Osteocyte (in vitro differentiated cells): ENCODE measurements at regions not wholly inside any gene's neighbourhood (a gene's known extent, or its start where the extent isn't known, plus 50 kb on each side); places are given as distances from the start of the nearest gene placed in this dataset.

Source experiments
- DNase-seq: peaks from one replicate; pipeline ENCODE4 v3.0.0; 2021; ENCODE audit warnings: mixed read lengths; ENCODE audit not compliant: unreplicated experiment; ENCODE audit errors: extremely low spot score
- H3K27ac Mint-ChIP-seq: one replicate; pipeline ENCODE4 v1.8.0; 2021; ENCODE audit warnings: mild to moderate bottlenecking, mixed read lengths; ENCODE audit not compliant: unreplicated experiment
- H3K27me3 Mint-ChIP-seq: one replicate; pipeline ENCODE4 v1.8.0; 2021; ENCODE audit warnings: mixed read lengths; ENCODE audit not compliant: unreplicated experiment
- H3K36me3 Mint-ChIP-seq: one replicate; pipeline ENCODE4 v1.8.0; 2021; ENCODE audit warnings: mixed read lengths; ENCODE audit not compliant: unreplicated experiment
- H3K4me1 Mint-ChIP-seq: one replicate; pipeline ENCODE4 v1.8.0; 2021; ENCODE audit warnings: mixed read lengths; ENCODE audit not compliant: unreplicated experiment
- H3K4me3 Mint-ChIP-seq: one replicate; pipeline ENCODE4 v1.8.0; 2021; ENCODE audit warnings: mild to moderate bottlenecking, moderate library complexity, mixed read lengths; ENCODE audit not compliant: unreplicated experiment
- H3K9me3 Mint-ChIP-seq: one replicate; pipeline ENCODE4 v1.8.0; 2021; ENCODE audit warnings: mixed read lengths; ENCODE audit not compliant: unreplicated experiment
- TF ChIP-seq, protein P1 (sequence below): fragments of 200-600 bp; sonication (generic); IDR thresholded peaks from 2 replicates; pipeline ENCODE4 v1.5.0; 2021; ENCODE audit warnings: antibody characterized with exemption, mild to moderate bottlenecking, moderate library complexity

DNA sequence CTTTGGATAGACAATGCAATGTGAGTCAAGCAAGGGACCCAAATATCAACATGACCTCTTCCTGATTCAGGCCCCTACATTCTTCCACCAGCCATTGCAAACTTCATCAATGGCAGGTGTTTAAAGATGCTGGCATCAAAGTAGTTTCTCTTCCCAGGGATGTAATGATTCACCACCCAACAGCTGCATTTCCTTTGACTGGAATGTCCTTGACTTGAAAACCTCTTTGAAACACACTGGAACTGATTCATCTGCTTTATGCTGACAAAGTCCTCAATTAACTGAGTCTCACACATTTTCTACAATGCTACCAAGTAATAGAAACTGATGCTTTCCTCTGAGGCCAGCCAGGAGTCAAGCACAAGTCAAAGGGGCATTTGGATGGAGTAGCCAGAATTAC is 385.5 kb downstream of the GBE1 start:
- Mint-ChIP-seq H3K4me1 (no peaks in the 10 kb centered on the region), H3K4me3 (no peak overlapping the region), H3K36me3 (no peaks in the 10 kb centered on the region), H3K9me3 (no peaks in the 10 kb centered on the region), H3K27ac (no peak overlapping the region), H3K27me3 (no peaks in the 10 kb centered on the region)
- DNase-seq: no peak
- TF ChIP-seq, protein P1, sequence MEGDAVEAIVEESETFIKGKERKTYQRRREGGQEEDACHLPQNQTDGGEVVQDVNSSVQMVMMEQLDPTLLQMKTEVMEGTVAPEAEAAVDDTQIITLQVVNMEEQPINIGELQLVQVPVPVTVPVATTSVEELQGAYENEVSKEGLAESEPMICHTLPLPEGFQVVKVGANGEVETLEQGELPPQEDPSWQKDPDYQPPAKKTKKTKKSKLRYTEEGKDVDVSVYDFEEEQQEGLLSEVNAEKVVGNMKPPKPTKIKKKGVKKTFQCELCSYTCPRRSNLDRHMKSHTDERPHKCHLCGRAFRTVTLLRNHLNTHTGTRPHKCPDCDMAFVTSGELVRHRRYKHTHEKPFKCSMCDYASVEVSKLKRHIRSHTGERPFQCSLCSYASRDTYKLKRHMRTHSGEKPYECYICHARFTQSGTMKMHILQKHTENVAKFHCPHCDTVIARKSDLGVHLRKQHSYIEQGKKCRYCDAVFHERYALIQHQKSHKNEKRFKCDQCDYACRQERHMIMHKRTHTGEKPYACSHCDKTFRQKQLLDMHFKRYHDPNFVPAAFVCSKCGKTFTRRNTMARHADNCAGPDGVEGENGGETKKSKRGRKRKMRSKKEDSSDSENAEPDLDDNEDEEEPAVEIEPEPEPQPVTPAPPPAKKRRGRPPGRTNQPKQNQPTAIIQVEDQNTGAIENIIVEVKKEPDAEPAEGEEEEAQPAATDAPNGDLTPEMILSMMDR: no peak

DNA sequence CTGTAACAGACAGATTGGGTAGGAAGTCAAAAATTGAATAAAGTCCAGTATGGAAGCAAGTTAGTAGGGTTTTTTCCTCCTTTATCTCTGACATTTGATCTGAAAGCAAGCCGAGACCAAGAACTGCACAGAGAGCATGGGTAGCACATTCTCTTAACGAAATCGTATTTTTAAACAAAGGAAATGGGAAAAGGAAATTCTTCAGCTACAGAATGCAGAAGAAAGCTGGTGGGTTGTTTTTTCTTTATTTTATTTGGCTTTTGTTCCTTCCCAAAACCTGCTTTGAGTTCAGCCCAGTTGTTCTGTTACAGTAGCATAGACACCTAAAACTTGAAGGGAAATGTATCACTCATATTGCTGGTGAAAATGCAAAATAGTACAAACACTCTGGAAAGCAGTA is 397.0 kb downstream of the GBE1 start:
- Mint-ChIP-seq H3K27ac (no peak overlapping the region), H3K9me3 (peaks cover 13% of the 10 kb centered on the region), H3K4me3 (no peak overlapping the region), H3K27me3 (no peaks in the 10 kb centered on the region), H3K36me3 (no peaks in the 10 kb centered on the region), H3K4me1 (no peaks in the 10 kb centered on the region)
- no peak for DNase-seq
- TF ChIP-seq, protein P1: no peak

DNA sequence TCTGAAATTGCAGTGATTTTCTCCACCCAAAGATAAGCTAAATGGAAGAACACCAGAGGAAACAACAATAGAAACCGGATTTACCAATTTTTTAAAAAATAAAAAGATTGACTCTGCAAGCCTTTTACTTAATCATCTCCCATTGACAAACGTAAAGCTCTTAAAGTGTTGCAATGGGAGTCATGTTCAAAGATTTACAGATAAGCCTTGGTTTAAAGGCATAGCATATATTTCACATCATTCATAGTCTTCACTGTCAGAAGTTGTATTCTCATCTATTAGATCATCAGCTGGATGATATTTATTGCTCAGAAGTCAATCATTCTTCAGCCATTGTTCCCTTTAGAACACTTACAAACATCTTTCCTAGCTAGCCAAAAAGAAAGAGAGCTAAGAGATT is 397.6 kb downstream of the GBE1 start:
- Mint-ChIP-seq H3K27me3 (no peaks in the 10 kb centered on the region), H3K27ac (no peak overlapping the region), H3K4me3 (no peak overlapping the region), H3K4me1 (no peaks in the 10 kb centered on the region), H3K9me3 (peaks cover 13% of the 10 kb centered on the region), H3K36me3 (no peaks in the 10 kb centered on the region)
- no peak for DNase-seq
- TF ChIP-seq, protein P1: no peak

DNA sequence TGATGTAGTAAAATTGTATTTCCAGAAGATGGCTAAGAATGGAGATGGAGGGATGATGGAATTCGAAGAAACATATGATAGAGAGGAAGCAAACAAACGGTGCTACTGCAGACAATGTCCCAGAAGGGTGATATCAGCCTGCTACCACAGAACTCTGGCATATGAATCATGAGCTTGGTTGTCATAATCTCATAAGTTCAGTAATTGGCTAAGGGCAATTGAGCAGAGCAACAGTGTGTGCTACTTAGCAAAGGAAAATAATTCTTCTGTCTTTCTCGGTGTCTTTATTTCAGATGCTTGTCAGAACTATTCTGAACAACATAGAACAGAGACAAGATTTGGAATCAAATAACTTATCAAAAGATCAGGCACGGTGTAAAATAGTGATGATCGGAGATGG is 407.3 kb downstream of the GBE1 start:
- peaks cover 7% of the 10 kb centered on the region for H3K9me3 Mint-ChIP-seq
- H3K4me3 Mint-ChIP-seq: no peak overlapping the region
- H3K4me1 Mint-ChIP-seq: no peaks in the 10 kb centered on the region
- TF ChIP-seq, protein P1: no peak
- DNase-seq: no peak
- no peaks in the 10 kb centered on the region for H3K27me3 Mint-ChIP-seq
- no peak overlapping the region for H3K27ac Mint-ChIP-seq
- no peaks in the 10 kb centered on the region for H3K36me3 Mint-ChIP-seq

DNA sequence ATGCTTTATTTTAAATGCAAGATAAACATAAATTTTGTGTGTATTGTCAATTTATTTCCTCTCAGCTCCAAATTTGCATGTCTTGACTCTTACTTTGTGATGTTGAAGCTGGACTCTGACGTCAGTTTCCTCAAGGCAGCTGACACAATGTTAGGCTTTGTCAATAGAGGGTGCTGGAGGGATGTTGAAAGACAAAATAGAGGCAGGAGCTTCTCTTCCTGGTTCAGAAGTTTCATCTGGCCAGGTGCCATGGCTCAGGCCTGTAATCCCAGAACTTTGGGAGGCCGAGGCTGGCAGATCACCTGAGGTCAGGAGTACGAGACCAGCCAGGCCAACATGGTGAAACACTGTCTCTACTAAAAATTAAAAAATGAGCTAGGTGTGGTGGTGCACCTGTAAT is 408.6 kb downstream of the GBE1 start:
- Mint-ChIP-seq H3K27me3 (no peaks in the 10 kb centered on the region), H3K4me3 (no peak overlapping the region), H3K4me1 (no peaks in the 10 kb centered on the region), H3K9me3 (peaks cover 7% of the 10 kb centered on the region), H3K36me3 (no peaks in the 10 kb centered on the region), H3K27ac (no peak overlapping the region)
- TF ChIP-seq, protein P1: peak; percentile 18
- no peak for DNase-seq
